ENCODE measurements at regions not wholly inside any gene's neighbourhood (a gene's known extent, or its start where the extent isn't known, plus 50 kb on each side); places are given as distances from the start of the nearest gene placed in this dataset.
A peak's percentile ranks its signal among the peaks of the same experiment; 100 is the strongest.

- DNase-seq (ENCODE audit: low read depth) = no peak
- TF ChIP-seq, protein P1, sequence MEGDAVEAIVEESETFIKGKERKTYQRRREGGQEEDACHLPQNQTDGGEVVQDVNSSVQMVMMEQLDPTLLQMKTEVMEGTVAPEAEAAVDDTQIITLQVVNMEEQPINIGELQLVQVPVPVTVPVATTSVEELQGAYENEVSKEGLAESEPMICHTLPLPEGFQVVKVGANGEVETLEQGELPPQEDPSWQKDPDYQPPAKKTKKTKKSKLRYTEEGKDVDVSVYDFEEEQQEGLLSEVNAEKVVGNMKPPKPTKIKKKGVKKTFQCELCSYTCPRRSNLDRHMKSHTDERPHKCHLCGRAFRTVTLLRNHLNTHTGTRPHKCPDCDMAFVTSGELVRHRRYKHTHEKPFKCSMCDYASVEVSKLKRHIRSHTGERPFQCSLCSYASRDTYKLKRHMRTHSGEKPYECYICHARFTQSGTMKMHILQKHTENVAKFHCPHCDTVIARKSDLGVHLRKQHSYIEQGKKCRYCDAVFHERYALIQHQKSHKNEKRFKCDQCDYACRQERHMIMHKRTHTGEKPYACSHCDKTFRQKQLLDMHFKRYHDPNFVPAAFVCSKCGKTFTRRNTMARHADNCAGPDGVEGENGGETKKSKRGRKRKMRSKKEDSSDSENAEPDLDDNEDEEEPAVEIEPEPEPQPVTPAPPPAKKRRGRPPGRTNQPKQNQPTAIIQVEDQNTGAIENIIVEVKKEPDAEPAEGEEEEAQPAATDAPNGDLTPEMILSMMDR (IDR thresholded peaks at IDR 0.05; ENCODE audit: low read length, missing control alignments) = no peak
- no peak overlapping the region for H3K4me3 ChIP-seq (replicated peaks; ENCODE audit: low read depth, low read length)
Observed at GRCh38 chr21:16087523-16087922, 357.7 kb downstream of the USP25 start.

- no peak for DNase-seq (ENCODE audit: low read depth)
- TF ChIP-seq, protein P1 (IDR thresholded peaks at IDR 0.05; ENCODE audit: low read length, missing control alignments) = no peak
- no peak overlapping the region for H3K4me3 ChIP-seq (replicated peaks; ENCODE audit: low read depth, low read length)
Observed at GRCh38 chr21:16088056-16088455, 358.3 kb downstream of the USP25 start.

DNA sequence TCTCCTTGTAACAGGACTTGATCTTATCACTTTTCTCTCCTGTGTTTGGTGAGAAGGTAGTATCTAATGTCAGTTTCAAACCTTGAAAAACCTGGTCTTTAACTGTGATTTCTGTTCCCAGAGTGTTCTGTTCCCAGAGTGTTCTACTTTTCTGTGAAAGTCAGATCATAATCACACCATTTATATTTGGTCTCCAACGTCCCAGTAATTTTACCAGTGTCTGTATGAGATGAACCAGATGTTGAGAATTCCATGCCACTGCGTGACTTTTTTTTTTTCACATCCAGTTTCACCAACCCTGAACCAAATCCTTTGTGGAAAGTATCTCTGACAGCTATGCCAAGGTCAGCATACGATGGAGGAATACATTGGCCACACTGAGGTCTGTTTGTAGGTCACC lies 365.2 kb downstream of the USP25 start:
- TF ChIP-seq, protein P1 (IDR thresholded peaks at IDR 0.05; ENCODE audit: low read length, missing control alignments) = no peak
- DNase-seq (ENCODE audit: low read depth) = no peak
- H3K4me3 ChIP-seq (replicated peaks; ENCODE audit: low read depth, low read length) = no peak overlapping the region

DNA sequence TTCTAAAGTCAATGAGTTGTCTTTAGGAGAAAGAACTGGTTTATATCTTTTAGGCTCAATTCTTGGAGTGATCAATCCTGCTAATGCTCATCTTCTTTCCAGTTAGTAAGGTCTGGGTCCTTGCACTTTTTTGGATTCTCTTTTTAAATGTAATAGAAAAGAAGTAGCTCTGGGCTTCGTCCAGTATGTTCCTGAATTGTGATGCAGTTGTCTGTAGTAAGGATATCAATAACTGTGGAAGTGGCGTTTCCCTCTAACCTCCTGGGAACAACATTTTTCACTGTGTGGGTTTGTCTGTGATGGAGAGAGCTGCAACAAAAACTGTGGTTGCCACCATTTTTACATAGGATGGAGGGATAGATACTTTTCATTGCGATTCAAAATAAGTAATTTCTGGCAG lies 367.2 kb downstream of the USP25 start:
- DNase-seq (ENCODE audit: low read depth) = no peak
- H3K4me3 ChIP-seq (replicated peaks; ENCODE audit: low read depth, low read length) = no peak overlapping the region

DNA sequence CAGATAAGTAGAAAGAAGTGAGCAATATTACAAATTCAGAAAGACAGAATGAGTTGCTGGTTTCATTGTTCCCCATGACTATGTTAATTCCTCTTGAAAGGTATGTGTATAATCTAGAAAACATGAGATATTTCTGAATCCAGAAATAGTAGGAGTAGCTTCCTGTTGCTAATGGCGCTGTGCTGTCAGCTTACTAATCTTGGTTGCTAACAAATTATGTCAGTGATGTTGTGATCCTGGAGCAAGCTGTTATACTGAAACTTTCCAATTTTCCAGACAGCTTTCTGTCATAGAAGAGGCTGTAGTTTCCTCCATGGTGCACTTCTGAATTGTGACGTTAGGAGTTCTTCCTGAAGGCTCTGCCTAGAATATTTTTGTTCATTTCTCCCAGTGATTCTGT lies 372.3 kb downstream of the USP25 start:
- DNase-seq (ENCODE audit: low read depth) = peak; percentile 49
- no peak overlapping the region for H3K4me3 ChIP-seq (replicated peaks; ENCODE audit: low read depth, low read length)
- TF ChIP-seq, protein P1 (IDR thresholded peaks at IDR 0.05; ENCODE audit: low read length, missing control alignments) = no peak

More for the DNA sequence above, 367.2 kb downstream of the USP25 start:
- TF ChIP-seq, protein P1 (IDR thresholded peaks at IDR 0.05; ENCODE audit: low read length, missing control alignments) = no peak

GRCh38 chr21:16108561-16109075 lies 378.8 kb downstream of the USP25 start:
- TF ChIP-seq, protein P1 (IDR thresholded peaks at IDR 0.05; ENCODE audit: low read length, missing control alignments) = no peak
- no peak for DNase-seq (ENCODE audit: low read depth)
- no peak overlapping the region for H3K4me3 ChIP-seq (replicated peaks; ENCODE audit: low read depth, low read length)

DNA sequence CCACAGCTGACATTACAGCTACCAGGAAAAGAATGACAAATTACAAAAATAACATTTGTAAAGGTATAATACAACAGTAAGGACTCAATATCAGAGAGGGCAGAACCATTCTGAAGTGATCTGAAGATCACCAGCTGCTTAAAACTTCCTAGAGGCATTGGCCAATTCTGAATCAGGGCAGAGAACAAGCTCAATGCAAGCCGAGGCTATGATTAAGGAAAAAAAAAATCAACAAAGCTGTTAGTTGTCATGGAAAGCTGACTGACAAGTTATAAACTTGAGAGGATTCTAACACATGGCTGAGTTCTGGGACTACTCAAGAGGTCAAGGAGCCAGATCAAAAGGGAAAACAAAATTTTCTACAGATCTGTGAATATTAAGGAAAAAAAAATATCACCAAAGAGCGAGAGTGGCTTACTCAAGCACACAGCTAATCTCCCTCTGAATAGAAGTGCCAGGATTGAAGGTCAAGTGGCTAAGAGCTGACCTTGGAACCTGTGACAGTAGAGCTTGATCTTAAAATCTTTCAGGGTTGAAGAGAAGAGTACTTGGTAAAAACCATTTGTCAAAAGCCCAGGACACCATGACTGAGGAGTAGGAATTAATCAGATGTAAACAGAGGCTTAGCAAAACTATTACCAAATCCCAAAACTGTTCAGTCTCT lies 383.4 kb downstream of the USP25 start:
- DNase-seq (ENCODE audit: low read depth) = no peak

More for the DNA sequence above, 383.4 kb downstream of the USP25 start:
- TF ChIP-seq, protein P1 (IDR thresholded peaks at IDR 0.05; ENCODE audit: low read length, missing control alignments) = no peak
- H3K4me3 ChIP-seq (replicated peaks; ENCODE audit: low read depth, low read length) = no peak overlapping the region

Measured in fibroblast of pulmonary artery (primary cell).